OCI-LY3 (cell line): ENCODE measurements at regions not wholly inside any gene's neighbourhood (a gene's known extent, or its start where the extent isn't known, plus 50 kb on each side); places are given as distances from the start of the nearest gene placed in this dataset.

ENCODE experiments used
- H2AFZ ChIP-seq: fragments of 200-600, 300-600 bp; shearing (Covaris generic); 2 replicates; pipeline ENCODE4 v1.6.0; 2014; ENCODE audit warnings: antibody characterized with exemption, low read depth, low read length
- H3K27ac ChIP-seq: fragments of 200-600, 300-600 bp; sonication (generic); 2 replicates; pipeline ENCODE4 v1.5.1; 2014; ENCODE audit warnings: mild to moderate bottlenecking, low read length, moderate library complexity, mixed read lengths
- H3K27me3 ChIP-seq: fragments of 200-600, 300-600 bp; sonication (generic); 2 replicates; pipeline ENCODE4 v1.6.1; 2014; ENCODE audit warnings: low read depth, low read length, mixed read lengths
- H3K36me3 ChIP-seq: fragments of 200-600, 300-600 bp; sonication (generic); replicated peaks from 2 replicates; pipeline ENCODE3; 2014; ENCODE audit warnings: low read depth, low read length, mixed read lengths
- H3K4me1 ChIP-seq: fragments of 300-600, 200-600 bp; sonication (generic); 2 replicates; pipeline ENCODE4 v1.6.1; 2014; ENCODE audit warnings: low read length, mixed read lengths
- H3K4me2 ChIP-seq: fragments of 200-600, 300-600 bp; sonication (generic); 2 replicates; pipeline ENCODE4 v1.6.1; 2014; ENCODE audit warnings: low read length, mixed read lengths
- H3K4me3 ChIP-seq: fragments of 300-600, 200-600 bp; sonication (generic); 2 replicates; pipeline ENCODE4 v1.5.1; 2014; ENCODE audit warnings: antibody characterized with exemption, mild to moderate bottlenecking, low read length, moderate library complexity
- H3K79me2 ChIP-seq: fragments of 300-600, 200-600 bp; shearing (Covaris generic); 2 replicates; pipeline ENCODE4 v1.6.1; 2014; ENCODE audit warnings: mild to moderate bottlenecking, low read length, mixed read lengths
- H3K9ac ChIP-seq: fragments of 300-600, 200-600 bp; shearing (Covaris generic); 2 replicates; pipeline ENCODE4 v1.6.0; 2014; ENCODE audit warnings: mild to moderate bottlenecking, low read length, moderate library complexity
- H3K9me3 ChIP-seq: fragments of 200-600, 300-600 bp; shearing (Covaris generic); 2 replicates; pipeline ENCODE4 v1.6.1; 2014; ENCODE audit warnings: low read length, mixed read lengths; ENCODE audit not compliant: insufficient read depth
- H4K20me1 ChIP-seq: fragments of 200-600, 300-600 bp; sonication (generic); 2 replicates; pipeline ENCODE4 v1.6.1; 2016; ENCODE audit warnings: low read length, mixed read lengths; ENCODE audit not compliant: insufficient read depth
- EZH2phosphoT487 ChIP-seq: fragments of 200-600 bp; shearing (Covaris generic); IDR thresholded peaks from 2 replicates; pipeline ENCODE4 v1.6.1; 2018; ENCODE audit warnings: antibody characterized with exemption, mixed run types, low read depth
- TF ChIP-seq, protein P1 (sequence below): fragments of 200-600, 300-600 bp; sonication (generic); IDR thresholded peaks from 2 replicates; pipeline ENCODE4 v1.5.1; 2014; ENCODE audit warnings: antibody characterized with exemption, low read length, low read depth

DNA sequence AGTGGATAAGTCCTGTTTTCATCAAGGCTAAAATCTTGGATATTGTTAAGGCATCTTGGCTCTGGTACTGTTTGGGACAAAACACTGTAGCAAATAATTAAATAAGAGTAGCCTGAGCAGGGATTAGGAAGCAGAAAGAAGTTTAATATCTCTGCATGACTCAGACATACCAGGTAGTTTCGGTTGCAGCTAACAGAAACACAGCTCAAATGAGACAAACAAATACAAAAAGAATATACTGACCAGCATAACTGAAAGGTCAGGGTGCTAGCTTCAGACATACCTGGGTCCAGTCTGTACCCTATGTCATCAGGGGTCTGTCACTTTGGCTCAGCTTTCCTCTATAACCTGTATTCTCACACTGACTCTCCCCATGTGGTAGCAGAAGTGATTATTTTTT, 156.4 kb upstream of the MAP3K1 start:
- H3K4me2 ChIP-seq, result peak overlapping the region; percentile 60

DNA sequence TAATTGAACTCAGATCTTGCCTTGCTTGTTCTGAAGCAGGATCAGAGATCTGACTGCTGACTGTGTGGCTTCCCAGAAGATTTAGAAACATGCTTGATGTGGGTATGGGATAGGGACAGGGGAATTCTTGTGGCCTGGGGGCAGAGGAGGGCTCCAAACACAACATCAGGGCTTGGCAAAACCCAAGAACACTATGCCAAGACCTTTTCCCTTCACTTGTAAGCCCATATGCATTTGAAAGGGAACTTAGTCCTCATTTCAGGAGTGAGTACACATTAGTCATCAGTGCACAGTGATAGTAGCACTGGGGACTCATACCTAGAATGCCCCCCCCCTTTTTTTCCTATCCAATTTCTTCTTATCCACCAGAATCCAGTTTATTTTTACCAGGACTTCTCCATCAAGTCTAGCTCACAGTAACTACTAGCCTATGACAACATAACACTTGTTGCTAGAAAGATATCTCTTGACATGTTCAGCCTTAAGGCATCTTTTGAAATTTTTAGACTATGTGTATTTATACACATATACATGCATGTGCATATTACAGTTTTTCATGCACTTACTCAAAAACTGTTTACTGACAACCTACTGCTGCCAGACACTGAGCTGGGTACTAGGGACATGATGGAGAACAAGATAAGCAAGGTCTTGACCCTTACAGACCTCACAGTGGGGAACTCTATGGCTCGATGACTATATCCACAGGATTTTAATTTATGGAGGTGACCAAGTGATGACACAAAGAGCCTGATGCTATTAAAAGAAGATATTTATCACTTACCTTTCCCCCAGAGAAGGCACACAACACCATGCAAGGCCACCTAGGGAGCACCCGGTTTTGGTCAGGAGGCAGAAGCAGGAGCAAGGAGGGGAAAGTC, 158.3 kb upstream of the MAP3K1 start:
- 0 out of 2 replicates have a peak overlapping the region, but pooled peaks have one; percentile 0 for H3K4me2 ChIP-seq
- H3K79me2 ChIP-seq, result no peaks in the 10 kb centered on the region
- no peaks in the 10 kb centered on the region for H4K20me1 ChIP-seq
- H3K9ac ChIP-seq, result no peak overlapping the region
- TF ChIP-seq EZH2phosphoT487, result no peak
- TF ChIP-seq, protein P1, sequence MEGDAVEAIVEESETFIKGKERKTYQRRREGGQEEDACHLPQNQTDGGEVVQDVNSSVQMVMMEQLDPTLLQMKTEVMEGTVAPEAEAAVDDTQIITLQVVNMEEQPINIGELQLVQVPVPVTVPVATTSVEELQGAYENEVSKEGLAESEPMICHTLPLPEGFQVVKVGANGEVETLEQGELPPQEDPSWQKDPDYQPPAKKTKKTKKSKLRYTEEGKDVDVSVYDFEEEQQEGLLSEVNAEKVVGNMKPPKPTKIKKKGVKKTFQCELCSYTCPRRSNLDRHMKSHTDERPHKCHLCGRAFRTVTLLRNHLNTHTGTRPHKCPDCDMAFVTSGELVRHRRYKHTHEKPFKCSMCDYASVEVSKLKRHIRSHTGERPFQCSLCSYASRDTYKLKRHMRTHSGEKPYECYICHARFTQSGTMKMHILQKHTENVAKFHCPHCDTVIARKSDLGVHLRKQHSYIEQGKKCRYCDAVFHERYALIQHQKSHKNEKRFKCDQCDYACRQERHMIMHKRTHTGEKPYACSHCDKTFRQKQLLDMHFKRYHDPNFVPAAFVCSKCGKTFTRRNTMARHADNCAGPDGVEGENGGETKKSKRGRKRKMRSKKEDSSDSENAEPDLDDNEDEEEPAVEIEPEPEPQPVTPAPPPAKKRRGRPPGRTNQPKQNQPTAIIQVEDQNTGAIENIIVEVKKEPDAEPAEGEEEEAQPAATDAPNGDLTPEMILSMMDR, result no peak
- H3K27ac ChIP-seq, result no peak overlapping the region
- H2AFZ ChIP-seq, result no peak overlapping the region
- no peaks in the 10 kb centered on the region for H3K9me3 ChIP-seq
- H3K36me3 ChIP-seq, result peaks cover 3% of the 10 kb centered on the region
- H3K4me3 ChIP-seq, result no peak overlapping the region
- H3K4me1 ChIP-seq, result peaks cover 56% of the 10 kb centered on the region
- no peaks in the 10 kb centered on the region for H3K27me3 ChIP-seq

More for the DNA sequence above, 156.4 kb upstream of the MAP3K1 start:
- Histone ChIP-seq H3K4me1 (peaks cover 74% of the 10 kb centered on the region), H2AFZ (peak overlapping the region; percentile 35; the same call in 1 of the 2 replicates), H3K79me2 (no peaks in the 10 kb centered on the region), H3K27me3 (no peaks in the 10 kb centered on the region), H3K9me3 (no peaks in the 10 kb centered on the region), H3K27ac (peak overlapping the region; percentile 95), H3K9ac (peak overlapping the region; percentile 78; the same call in 1 of the 2 replicates), H3K4me3 (peak overlapping the region; percentile 59), H3K36me3 (peaks cover 3% of the 10 kb centered on the region), H4K20me1 (no peaks in the 10 kb centered on the region)
- TF ChIP-seq EZH2phosphoT487, result no peak
- TF ChIP-seq, protein P1, result no peak

DNA sequence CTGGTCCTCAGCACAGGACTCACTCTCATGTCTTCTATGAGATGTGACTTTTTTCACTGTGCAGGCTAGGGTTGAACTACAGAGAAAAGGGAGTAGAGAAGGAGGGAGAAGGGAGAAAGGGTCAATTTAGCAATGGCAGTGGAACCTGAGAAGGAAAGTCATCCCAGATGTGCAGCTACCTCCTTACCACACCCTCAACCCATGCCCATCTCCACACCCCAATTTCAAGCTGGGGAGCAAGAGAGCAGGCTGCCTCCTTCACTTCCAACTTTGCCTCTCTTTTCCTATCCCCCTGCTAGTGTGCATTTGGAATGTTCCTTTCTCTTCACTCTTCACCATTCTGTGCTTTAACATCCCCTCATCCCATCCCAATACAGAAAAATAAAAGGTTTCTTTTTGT, 163.5 kb upstream of the MAP3K1 start:
- H3K9me3 ChIP-seq, result no peaks in the 10 kb centered on the region
- TF ChIP-seq EZH2phosphoT487, result no peak
- TF ChIP-seq, protein P1, result no peak
- H4K20me1 ChIP-seq, result no peaks in the 10 kb centered on the region
- H3K79me2 ChIP-seq, result no peaks in the 10 kb centered on the region
- H3K9ac ChIP-seq, result no peak overlapping the region
- H3K4me1 ChIP-seq, result peaks cover 5% of the 10 kb centered on the region
- H3K4me3 ChIP-seq, result no peak overlapping the region
- H3K4me2 ChIP-seq, result no peak overlapping the region
- H3K27me3 ChIP-seq, result no peaks in the 10 kb centered on the region
- H2AFZ ChIP-seq, result no peak overlapping the region
- H3K27ac ChIP-seq, result no peak overlapping the region
- no peaks in the 10 kb centered on the region for H3K36me3 ChIP-seq

DNA sequence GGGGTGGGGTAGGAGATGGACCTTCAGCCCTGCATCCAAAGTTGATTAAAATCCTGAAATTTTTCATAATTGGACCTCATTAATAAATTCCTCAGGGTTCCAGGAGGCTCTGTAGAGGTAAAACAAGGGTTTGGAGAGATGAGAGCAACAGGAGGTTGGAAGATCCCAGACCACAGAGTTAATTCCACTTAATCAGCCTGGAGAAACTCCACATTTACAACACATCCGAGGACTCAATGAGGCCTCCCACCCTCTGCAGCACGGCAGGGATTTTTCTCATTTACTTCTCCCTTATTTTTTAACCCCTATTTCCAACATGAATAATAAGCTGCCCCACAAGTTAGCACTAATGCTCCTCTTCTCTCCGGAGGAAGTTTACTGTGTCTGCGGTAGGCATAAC, 165.0 kb upstream of the MAP3K1 start:
- Histone ChIP-seq H3K4me1 (no peaks in the 10 kb centered on the region), H3K9ac (no peak overlapping the region), H3K79me2 (no peaks in the 10 kb centered on the region), H4K20me1 (no peaks in the 10 kb centered on the region), H2AFZ (no peak overlapping the region), H3K27me3 (no peaks in the 10 kb centered on the region), H3K4me2 (no peak overlapping the region), H3K9me3 (no peaks in the 10 kb centered on the region), H3K36me3 (no peaks in the 10 kb centered on the region), H3K27ac (no peak overlapping the region), H3K4me3 (no peak overlapping the region)
- TF ChIP-seq, protein P1, result no peak
- TF ChIP-seq EZH2phosphoT487, result no peak
